ENCODE measurements at regions not wholly inside any gene's neighbourhood (a gene's known extent, or its start where the extent isn't known, plus 50 kb on each side); places are given as distances from the start of the nearest gene placed in this dataset.

DNA sequence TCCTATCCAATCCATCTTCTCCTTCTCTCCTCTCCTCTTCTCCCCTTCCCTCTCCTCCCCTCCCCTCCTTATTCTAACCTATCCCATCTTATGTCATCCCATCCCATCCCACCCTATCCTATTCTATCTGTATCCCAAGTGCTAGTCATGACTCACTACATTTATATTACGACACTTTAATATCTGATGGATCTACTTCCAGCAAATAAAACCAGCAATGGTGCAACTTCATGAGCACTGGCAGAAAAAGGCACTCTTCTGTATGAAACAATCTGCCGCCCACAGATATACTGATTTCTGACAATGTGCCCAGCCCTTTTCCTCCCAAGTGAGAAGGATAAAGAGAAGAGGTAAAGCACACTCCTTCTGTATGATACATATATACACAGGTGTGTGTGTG, 86.6 kb upstream of the ANKH start:
- TF ChIP-seq POLR2A (IDR thresholded peaks at IDR 0.05; ENCODE audit: low read length), result no peak
- no peak for TF ChIP-seq GATA1 (IDR thresholded peaks at IDR 0.05; ENCODE audit: low read depth, low read length)
